ENCODE measurements at regions not wholly inside any gene's neighbourhood (a gene's known extent, or its start where the extent isn't known, plus 50 kb on each side); places are given as distances from the start of the nearest gene placed in this dataset.

- Histone ChIP-seq H3K4me2 (ENCODE audit: insufficient read depth, low read length) (no peak overlapping the region), H3K9me1 (replicated peaks; ENCODE audit: control insufficient read depth, extremely low read depth, insufficient read depth, low read length) (no peaks in the 10 kb centered on the region), H3K4me1 (ENCODE audit: control insufficient read depth, extremely low read depth, insufficient read depth, low read length) (no peaks in the 10 kb centered on the region), H4K20me1 (replicated peaks; ENCODE audit: control insufficient read depth, extremely low read depth, insufficient read depth, low read length) (no peaks in the 10 kb centered on the region), H3K27ac (ENCODE audit: insufficient read depth, low read depth, low read length) (no peak overlapping the region), H3K27me3 (ENCODE audit: control insufficient read depth in 2 of 2, insufficient read depth in 2 of 2, low read length in 2 of 2) (no peaks in the 10 kb centered on the region), H2AFZ (ENCODE audit: low read depth, low read length) (no peak overlapping the region), H3K4me3 (replicated peaks in 1 of 3; ENCODE audit: insufficient read depth in 1 of 3, low read depth in 1 of 3, low read length in 3 of 3) (no peak overlapping the region), H3K36me3 (ENCODE audit: control insufficient read depth in 2 of 2, extremely low read depth in 1 of 2, insufficient read depth in 2 of 2, low read length in 2 of 2) (no peaks in the 10 kb centered on the region), H3K79me2 (ENCODE audit: control insufficient read depth, insufficient read depth, low read length) (no peaks in the 10 kb centered on the region), H3K9ac (replicated peaks; ENCODE audit: extremely low read depth, insufficient read depth, low read length) (no peak overlapping the region), H3K9me3 (replicated peaks; ENCODE audit: control insufficient read depth, insufficient read depth, low read length) (no peaks in the 10 kb centered on the region)
- BruUV-seq (replicated peaks) = no TSS peak
- CTCF ChIA-PET = no interaction called here
- DNase-seq (ENCODE audit: low read depth, low spot score) (no peak), FAIRE-seq (no peak)
- intact Hi-C loops (cut with micrococcal nuclease) (no loop called here), dilution Hi-C loops (cut with MboI; ENCODE audit: extremely low pct_ligation_motif_present, low sequenced_read_pairs) (no loop called here)
- POLR2A ChIA-PET = no interaction called here
- TF ChIP-seq FOS (IDR thresholded peaks at IDR 0.05; ENCODE audit: borderline replicate concordance, insufficient read depth, low read length) = no peak
- no peak for TF ChIP-seq MAX (IDR thresholded peaks at IDR 0.05; ENCODE audit: insufficient read depth, insufficient read length)
- no peak for TF ChIP-seq EZH2 (IDR thresholded peaks at IDR 0.05; ENCODE audit: borderline replicate concordance, low read depth, low read length, severe bottlenecking)
- no peak for TF ChIP-seq POLR2AphosphoS5 (IDR thresholded peaks at IDR 0.05; ENCODE audit: insufficient read depth, low read depth, low read length)
- no peak for TF ChIP-seq MYC (IDR thresholded peaks at IDR 0.05; ENCODE audit: low read depth, low read length)
- no peak for TF ChIP-seq JUN (IDR thresholded peaks at IDR 0.05; ENCODE audit: borderline replicate concordance, insufficient read depth, insufficient read length, low read depth)
- no peak for TF ChIP-seq GATA2 (IDR thresholded peaks at IDR 0.05; ENCODE audit: insufficient read depth, insufficient read length, low read depth, low read length)
- TF ChIP-seq CTCF (IDR thresholded peaks at IDR 0.05; ENCODE audit: extremely low read depth in 1 of 2, insufficient read depth in 1 of 2, low read depth in 1 of 2, low read length in 2 of 2) = no peak
- no peak for TF ChIP-seq POLR2A (IDR thresholded peaks at IDR 0.05; ENCODE audit: low read depth, low read length)
These were observed 367.9 kb downstream of the FLRT2 start for GRCh38 chr14:85897808-85898207.
